Right ventricle myocardium inferior (tissue), 1 donor: ENCODE measurements at regions not wholly inside any gene's neighbourhood (a gene's known extent, or its start where the extent isn't known, plus 50 kb on each side); places are given as distances from the start of the nearest gene placed in this dataset.
"Not testable (repeated sequence)": the region's sequence is repeated elsewhere in the genome, so short reads cannot be mapped to it uniquely, and the experiment has no call there.

Source experiments
- ATAC-seq: fragments of 200-7000 bp; cut with Tn5 transposase; one replicate; pipeline ENCODE4 v1.9.1; 2020; ENCODE audit warnings: mild to moderate bottlenecking, moderate library complexity
- DNase-seq: peaks from one replicate; pipeline ENCODE4 v3.0.0; 2021; ENCODE audit errors: missing footprints
- intact Hi-C: fragments of 100-400 bp; cut with DNase I; formaldehyde crosslinking; loops from one replicate; pipeline ENCODE4 v1.11.0; 2022
- donor health status: DM: no; HTN: yes; CAD: no; lungs with severe emphysema.

DNA sequence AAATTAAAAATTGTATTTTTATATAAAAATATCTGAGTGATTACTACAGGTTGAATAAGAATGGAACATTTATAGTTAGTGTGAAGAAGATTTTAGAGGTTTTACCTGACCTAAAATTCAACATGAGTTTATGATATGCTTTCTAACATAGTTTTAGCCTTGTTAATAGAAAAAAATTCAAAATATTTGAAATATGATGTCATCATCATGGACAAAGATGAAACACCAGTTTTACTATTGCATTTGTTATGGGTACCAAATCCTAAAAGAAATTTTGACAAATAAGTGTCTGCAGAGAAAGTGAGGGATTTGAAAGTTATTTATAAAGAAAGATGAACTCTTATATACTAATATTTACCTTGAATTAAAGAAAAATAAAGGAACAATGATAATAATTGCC is 479.7 kb downstream of the TBC1D32 start:
- DNase-seq: no peak
- intact Hi-C loops: no loop called here
- ATAC-seq: no peak

DNA sequence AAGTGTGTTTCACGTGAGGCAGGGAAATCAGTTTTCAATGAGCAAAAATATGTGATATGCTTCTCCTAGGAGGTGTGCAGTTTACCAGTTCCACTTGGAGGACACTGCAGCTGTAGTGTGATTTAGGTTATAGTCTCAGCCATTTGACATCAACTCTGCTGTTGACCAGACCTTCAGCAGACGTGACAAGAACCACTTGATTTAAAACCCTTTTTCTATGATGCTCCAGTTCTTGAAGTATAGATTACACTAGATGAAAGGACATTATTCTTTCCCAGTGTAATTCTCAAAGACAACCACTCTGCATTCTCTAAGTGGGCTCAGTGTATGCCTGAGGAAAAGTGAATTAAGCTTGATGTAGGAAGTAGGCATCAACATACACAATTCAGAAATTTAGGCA is 480.8 kb downstream of the TBC1D32 start:
- ATAC-seq (no peak), DNase-seq (no peak)
- intact Hi-C loops: no loop called here

DNA sequence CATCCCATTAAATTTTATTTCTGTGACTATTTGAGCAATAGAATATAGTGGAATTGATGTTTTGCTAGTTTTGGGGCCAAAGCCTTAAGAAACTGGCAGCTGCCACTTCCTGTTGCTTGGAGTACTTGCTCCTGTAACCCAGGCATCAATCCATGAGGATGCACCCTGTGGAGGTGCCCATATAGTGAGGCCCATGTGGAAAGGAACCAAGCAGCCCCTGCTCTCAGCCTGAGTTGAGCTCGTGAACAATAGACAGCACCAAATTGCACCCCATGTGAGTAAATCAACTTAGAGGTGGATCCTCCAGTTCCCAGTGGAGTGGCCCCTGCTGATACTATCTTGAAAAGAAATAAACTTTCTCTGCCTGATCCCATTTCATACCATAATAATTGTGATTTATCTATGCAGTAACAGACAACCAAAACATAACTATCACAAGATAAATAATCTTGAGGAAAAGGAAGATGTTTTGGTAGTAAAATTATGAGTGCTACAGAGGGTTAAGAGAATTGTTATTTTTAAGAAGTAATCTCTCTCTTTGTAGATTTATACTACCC is 481.9 kb downstream of the TBC1D32 start:
- ATAC-seq (no peak), DNase-seq (no peak)
- intact Hi-C loops: no loop called here

DNA sequence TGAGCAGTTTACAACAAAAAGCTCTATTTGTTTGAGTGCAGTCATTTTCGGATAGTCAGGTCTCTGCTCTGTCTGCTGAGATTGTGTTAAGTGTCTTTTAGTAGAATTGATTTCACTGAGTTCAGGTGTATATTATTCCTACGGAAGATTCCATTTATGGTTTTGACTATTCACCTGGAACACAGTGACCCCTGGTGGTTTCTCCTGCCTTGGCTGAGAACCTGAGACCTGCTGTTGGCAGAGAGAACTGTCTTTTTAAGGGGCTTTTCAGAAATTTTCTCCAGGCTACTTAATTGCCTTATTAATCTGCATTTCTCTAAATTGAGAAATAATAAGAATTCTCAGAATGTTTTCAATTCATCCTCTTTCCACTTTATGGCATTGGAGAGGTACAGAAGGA is 508.0 kb downstream of the TBC1D32 start:
- ATAC-seq (no peak), DNase-seq (no peak)
- intact Hi-C loops: no loop called here

DNA sequence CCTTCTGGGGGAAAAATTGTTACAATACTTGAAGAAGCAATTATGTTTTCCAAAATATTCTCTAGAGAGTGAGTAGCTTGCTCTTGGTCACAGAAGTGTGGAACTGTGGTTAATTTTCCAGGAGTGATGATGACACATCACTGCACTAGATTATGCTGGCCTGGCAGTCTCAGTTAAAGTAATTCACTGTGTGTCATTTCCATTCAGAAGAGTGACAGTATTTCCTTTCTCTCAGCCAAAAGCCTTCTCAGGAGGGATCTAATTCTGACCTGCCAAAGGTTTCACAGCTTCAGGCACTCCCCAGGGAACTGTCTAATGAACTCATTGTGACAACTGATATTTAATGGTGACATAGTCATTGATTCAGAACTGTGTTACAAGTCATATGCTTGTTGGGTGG is 517.5 kb downstream of the TBC1D32 start:
- no peak for DNase-seq
- intact Hi-C loops: no loop called here
- ATAC-seq: no peak

DNA sequence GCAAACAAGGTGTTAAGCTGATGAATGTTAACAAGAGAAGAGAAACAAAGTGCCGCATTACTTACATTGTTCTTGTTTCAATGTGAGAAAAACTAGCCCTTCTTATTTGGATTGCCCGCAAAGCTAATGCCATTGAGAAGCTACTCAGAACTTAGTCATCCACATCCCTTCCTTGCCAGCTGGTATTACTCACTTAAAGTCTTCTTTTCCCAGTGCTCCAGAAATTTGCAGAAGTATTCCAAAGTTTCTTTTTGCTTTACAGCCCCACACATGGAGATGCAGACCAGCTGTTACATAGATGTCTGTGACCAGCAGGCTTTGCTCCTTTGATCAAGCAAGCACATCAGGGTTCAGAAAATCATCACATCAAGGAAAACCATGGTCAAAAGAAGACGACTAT is 529.0 kb downstream of the TBC1D32 start:
- no peak for DNase-seq
- intact Hi-C loops: no loop called here
- ATAC-seq: peak; percentile 39

DNA sequence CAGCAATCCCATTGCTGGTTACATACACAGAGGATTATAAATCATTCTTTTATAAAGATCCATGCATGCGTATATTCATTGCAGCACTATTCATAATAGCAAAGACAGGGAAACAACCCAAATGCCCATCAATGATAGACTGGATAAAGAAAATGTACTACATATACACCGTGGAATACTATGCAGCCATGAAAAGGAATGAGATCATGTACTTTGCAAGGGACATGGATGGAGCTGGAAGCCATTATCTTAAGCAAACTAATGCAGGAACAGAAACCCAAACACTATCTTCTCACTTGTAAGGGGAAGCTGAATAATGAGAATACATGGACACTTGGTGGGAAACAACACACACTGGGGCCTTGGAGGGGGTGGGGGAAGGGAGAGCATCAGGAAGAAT is 529.7 kb downstream of the TBC1D32 start:
- intact Hi-C loops: no loop called here
- no peak for ATAC-seq
- no peak for DNase-seq

DNA sequence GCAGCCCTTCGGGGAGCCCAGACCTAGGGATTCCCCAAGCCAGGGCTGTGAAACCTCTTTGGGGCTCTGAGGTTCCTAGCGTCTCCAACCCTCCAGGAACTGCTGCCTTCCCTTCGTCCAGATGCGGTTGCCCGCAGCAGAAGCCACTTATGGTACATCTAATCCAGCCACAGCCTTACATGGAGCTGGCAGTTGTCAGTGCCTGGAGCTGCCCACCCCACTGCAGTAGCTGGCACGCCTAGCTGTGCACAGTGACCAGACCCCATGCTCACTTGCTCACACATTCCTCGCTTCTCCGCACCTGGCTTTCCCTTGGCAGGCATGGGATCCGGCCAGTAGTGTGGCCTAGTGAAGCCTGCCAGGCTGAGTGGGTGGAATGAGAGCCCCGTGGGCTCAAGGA is 547.6 kb downstream of the TBC1D32 start:
- intact Hi-C loops: no loop called here
- DNase-seq (no peak), ATAC-seq (no peak)

DNA sequence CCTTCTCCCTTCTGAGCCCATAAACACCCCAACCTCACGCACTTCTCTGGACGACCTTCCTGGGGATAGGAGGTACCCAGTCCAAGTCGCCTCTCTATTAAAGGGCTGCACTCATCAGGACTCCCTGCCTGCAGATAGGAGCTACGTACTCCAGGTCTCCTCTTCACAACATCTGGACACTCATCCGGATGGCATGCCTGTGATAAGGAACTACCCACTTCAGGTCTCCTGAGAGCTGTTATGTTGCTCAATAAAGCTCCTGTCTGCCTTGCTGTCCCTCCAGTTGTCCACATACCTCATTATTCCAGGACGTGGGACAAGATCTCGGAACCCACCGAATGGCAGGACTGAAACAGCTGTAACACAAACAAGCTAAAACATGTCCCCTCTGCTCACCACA is 548.0 kb downstream of the TBC1D32 start:
- DNase-seq: no peak
- no peak for ATAC-seq
- intact Hi-C loops: no loop called here

DNA sequence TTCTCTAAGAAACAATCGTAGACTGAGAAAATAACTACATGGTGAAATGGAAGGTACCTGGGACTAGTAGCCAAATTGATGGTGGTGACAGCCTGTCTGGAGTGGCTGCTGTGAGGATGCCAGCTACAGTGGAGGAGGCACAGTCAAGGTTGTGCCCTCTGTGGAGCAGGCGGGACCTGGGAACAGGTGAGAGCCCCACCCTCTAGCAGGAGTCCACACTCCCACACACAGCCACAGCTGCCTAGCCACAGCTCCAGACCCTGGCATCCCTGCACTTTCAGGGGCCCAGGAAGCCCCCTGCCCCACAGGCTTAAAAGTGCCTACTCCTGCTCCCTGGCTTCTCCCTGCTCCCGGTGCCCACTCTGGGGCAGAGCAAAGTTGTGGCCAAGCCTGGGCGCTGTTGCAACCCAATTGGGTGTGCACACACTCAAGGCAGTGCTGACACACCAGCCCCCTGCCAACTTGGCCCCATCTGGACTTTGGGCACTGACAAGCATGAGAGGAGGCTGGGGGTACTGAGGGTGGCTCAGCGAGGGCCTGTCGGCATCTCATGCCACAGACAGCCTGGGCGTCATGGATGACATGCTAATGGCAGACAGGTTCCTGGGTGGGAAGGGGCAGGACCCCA is 548.7 kb downstream of the TBC1D32 start:
- peak; percentile 45 for DNase-seq
- intact Hi-C loops: no loop called here
- ATAC-seq: no peak

DNA sequence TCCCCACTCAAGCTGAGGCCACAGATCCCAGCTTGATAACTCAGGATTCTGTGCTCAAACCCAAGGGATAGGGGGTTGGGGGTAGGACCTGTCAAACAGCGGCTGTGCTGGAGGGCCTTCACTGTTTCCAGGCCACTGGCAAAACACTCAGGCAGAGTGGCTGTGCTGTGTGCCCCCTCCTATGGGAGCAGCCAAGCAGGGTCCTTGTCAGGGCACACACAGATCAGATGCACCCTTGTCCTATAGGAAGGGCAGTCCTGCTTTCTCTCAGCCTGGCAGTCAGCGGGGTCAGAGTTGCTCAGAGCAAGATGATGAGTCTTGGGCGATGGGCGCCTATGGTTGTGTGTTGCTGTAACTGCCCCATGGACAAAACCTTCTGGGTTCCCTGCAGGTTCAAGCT is 554.8 kb downstream of the TBC1D32 start:
- ATAC-seq: no peak
- no peak for DNase-seq
- intact Hi-C loops: no loop called here

DNA sequence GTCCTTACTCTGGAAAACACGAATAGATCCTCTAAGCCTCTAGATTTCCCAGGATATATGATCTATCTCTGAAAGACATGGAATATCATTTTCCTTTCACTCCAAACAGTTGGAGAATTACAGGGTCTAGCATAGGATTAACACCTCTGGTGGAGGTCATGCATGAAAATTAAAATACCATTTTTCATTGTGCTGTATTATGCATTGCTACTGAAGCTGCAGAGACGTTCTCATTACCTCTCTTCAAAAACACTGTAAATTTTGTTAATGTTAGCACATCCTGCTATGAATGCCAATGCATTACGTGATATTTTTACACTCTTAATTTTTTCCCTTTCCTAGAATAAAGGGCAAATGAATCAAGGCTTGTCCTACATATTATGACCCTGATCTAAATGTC is 558.6 kb downstream of the TBC1D32 start:
- intact Hi-C loops: no loop called here
- no peak for ATAC-seq
- no peak for DNase-seq

DNA sequence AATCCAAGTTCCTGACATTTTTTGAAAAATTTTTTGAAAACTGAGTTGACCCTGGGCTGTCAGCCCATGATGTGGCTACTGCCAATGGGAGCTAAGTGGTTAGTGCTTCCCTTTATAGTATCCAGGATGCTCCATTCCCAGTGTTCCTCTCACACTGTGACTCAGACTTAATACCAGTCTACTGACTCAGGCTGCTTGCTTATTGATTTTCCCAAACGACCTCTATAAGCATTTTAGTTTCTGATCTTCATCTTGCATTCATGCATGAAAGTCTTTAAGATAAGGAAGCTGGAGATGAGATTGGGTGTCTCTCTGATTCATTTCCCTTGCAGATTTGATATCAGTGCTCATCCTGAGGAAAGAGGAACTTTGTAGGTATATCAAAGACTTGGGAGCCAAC is 560.0 kb downstream of the TBC1D32 start:
- ATAC-seq (no peak), DNase-seq (no peak)
- intact Hi-C loops: no loop called here

DNA sequence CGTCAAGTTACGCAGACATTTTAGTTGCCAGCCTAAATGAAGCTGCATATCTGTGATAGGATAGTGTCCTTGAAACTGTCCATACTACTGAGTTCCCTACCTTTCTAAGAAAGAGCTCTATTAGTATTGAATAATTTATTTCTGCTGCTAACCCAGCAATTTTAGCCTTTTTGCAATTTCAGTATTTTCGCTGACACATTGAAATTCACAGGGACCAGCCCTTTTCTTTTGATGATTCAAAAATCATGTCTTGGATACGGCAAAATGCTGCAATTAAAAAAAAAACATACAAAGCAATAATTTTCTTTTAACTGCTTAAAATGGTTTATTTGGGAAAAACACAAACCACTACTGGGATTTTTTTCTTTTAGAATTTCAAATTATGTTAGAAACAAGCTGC is 563.3 kb downstream of the TBC1D32 start:
- intact Hi-C loops: no loop called here
- DNase-seq: no peak
- no peak for ATAC-seq

DNA sequence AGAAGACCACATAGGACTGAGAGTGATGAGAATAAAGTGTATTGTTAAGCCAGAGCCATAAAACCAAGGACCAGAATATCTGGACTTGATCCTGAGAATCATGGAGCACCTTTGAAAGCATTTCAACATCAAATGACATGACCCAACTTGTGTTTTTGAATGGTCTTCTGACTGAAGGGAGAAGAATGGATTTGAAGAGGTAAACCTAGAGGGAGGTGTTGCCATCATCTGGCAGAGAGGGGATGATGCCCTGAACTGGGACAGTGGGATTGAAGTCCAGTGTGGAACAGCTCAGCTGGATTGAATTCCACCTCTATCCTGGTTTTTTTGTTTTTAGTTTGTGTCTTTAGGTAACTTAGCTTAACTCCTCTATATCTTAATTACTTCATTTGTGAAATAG is 570.0 kb downstream of the TBC1D32 start:
- DNase-seq (no peak), ATAC-seq (no peak)
- intact Hi-C loops: no loop called here

DNA sequence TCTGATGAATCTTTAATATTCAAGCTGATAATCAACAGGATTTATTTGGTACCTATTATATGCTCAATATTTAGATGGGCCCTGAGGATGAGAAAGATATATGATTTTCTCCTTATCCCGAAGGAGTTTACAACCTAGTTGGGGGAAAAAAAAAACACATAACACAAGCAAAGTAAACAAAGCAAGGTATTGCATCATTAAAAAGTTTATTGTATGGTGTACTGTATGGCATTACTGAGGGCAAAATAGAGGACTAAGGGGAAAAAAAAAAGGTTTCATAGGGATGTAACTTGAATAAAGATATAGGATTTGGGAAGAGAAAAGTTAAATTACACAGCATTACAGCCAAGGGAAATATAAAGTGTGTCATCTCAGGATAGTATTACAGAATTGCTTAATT is 574.7 kb downstream of the TBC1D32 start:
- ATAC-seq: no peak
- intact Hi-C loops: no loop called here

DNA sequence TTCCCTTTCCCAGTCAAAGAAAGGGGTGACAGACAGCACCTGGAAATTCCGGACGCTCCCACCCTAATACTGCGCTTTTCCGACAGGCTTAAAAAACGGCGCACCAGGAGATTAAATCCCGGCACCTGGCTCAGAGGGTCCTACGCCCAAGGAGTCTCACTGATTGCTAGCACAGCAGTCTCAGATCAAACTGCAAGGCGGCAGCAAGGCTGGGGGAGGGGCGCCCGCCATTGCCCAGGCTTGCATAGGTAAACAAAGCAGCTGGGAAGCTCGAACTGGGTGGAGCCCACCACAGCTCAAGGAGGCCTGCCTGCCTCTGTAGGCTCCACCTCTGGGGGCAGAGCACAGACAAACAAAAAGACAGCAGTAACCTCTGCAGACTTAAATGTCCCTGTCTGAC is 585.7 kb downstream of the TBC1D32 start:
- ATAC-seq, DNase-seq, intact Hi-C loops: not testable (repeated sequence)

More for the DNA sequence above, 574.7 kb downstream of the TBC1D32 start:
- DNase-seq: no peak

DNA sequence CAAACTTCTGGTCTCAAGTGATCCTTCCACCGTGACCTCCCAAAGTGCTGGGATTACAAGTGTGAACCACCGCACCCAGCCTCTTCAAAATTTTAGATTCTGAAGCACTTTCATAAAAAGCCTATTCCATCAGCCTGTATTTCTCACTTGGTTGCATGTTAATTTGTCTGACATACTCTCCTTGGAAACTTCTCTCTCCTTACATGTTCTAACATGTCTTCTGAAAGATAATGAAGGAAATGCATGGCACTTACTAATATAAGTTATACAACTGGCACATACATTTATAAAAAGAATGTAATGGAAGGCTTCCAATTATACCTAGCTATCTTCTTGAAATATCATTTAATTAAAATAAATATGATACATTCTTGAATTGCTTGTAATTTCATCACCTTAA is 597.5 kb downstream of the TBC1D32 start:
- ATAC-seq (no peak), DNase-seq (no peak)

DNA sequence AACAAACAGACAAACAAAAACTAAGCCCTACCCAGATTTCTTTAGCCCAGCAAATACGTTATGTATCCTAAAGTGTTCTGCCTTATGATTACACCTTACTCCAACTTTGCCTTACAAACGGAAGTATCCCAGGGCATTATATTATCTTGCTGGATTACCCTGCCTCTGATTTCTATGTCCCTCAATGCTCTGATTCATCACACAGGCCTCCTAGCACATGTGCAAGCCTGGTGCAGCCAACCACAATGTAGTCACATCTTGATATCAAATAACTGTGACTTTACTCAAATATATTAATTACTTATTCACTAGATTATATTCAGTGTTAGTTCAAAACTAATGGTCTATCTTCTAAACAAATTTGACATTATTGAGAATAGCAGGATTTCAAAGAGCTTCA is 598.6 kb downstream of the TBC1D32 start:
- DNase-seq (no peak), ATAC-seq (no peak)
- intact Hi-C loops: no loop called here

More for the DNA sequence above, 597.5 kb downstream of the TBC1D32 start:
- intact Hi-C loops: no loop called here

DNA sequence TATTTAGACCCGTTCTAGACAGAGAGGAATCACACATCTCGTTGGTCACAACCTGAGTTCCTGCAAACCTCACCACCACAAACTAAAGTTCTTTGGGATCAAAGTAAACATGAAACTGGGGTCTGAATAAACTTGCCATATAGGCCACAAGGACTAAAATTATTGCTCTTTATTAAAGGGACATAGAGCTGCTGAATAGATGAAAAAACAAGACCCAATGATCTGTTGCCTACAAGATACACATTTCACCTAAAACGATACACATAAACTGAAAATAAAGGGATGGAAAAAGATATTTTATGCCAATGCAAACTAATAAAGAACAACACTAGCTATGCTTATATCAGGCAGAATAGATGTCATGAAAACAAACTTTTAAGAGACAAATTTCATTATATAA is 623.0 kb downstream of the TBC1D32 start:
- intact Hi-C loops: no loop called here
- DNase-seq (no peak), ATAC-seq (no peak)

DNA sequence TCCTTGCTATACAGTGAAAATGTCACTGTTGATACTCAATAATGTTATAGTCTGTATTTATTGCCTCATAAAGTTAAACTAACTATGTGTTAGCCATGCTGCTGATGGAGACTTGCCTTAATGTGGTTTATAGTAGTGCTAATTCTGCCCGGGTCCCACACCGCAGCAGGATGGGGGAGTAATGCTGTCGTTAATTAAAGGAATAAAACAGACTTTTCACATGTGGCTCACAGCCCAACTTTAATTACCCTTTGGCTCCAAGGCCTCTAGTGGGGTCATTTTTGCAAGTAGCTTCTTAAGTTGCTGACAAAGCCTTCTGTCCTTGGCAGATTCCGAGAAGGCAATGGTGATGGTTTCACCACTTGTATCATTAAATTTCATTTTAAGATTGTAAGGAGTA is 634.3 kb downstream of the TBC1D32 start:
- no peak for DNase-seq
- ATAC-seq: no peak
- intact Hi-C loops: no loop called here
